ENCODE measurements at regions not wholly inside any gene's neighbourhood (a gene's known extent, or its start where the extent isn't known, plus 50 kb on each side); places are given as distances from the start of the nearest gene placed in this dataset.

GRCh38 chr3:182465301-182466185 lies 327.8 kb upstream of the ATP11B start:
- TF ChIP-seq CTCF (IDR thresholded peaks at IDR 0.05) (no peak), EZH2 (IDR thresholded peaks at IDR 0.05; ENCODE audit: borderline replicate concordance, insufficient read depth, low read depth, low read length, poor library complexity, severe bottlenecking) (no peak)
